GM12878 (cell line): ENCODE measurements at regions not wholly inside any gene's neighbourhood (a gene's known extent, or its start where the extent isn't known, plus 50 kb on each side); places are given as distances from the start of the nearest gene placed in this dataset.

ENCODE experiments used
- NR2C2 ChIP-seq: IDR thresholded peaks from 2 replicates; pipeline ENCODE4 v1.6.1; 2011; ENCODE audit warnings: borderline replicate concordance, low read depth; ENCODE audit not compliant: control insufficient read depth, insufficient read length
- SIX5 ChIP-seq: IDR thresholded peaks from 2 replicates; pipeline ENCODE4 v1.6.1; 2011; ENCODE audit warnings: mild to moderate bottlenecking, low read depth, low read length, moderate library complexity; ENCODE audit not compliant: severe bottlenecking
- TF ChIP-seq, protein P1 (sequence below), 3 experiments: IDR thresholded peaks in 2 of 3; conservative IDR thresholded peaks in 1 of 3; 2 replicates each; pipeline ENCODE4 v1.5.1; 2011; ENCODE audit warnings: low read depth in 3 of 3, low read length in 3 of 3, mild to moderate bottlenecking in 3 of 3, control low read depth in 2 of 3, moderate library complexity in 2 of 3, inconsistent platforms in 1 of 3, mixed read lengths in 1 of 3; ENCODE audit not compliant: control insufficient read depth in 2 of 3, insufficient read depth in 1 of 3; ENCODE audit errors: extremely low read depth in 1 of 3

DNA sequence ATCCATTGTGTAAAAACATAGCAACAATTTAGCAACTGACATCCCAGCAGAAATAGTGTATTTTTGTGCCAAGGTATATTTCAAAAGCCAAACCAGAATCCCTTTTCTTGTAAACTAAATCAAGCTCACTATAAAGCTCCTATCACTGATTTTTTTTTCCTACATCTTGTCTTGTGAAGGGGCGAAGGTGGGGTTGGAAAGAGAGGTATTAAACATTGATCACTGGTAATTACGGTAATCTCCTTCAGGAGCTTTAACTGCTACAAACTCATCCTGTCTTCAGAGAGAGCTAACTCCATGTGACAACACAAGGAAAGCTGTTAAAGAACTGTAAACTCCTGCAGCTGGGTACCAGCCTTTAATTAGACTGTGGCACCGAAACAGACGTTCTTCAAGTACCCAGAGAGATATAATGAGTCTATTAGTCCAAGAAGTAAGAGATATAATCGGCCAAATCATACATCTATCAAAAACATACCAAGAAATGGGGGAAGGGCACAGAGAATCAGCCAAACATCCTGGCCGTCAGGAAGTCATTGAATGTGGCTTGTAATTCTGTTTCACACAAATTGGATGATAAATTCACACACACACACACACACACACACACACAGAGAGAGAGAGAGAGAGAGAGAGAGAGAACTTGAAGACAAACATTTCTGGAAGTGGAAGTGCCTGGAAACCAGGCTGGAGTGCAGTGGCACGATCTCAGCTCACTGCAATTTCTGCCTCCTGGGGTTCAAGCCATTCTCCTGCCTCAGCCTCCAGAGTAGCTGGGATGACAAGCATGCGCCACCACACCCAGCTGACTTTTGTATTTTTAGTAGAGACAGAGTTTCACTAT lies 111.9 kb upstream of the PPARGC1A start:
- TF ChIP-seq SIX5 (no peak), NR2C2 (no peak)
- TF ChIP-seq, protein P1, sequence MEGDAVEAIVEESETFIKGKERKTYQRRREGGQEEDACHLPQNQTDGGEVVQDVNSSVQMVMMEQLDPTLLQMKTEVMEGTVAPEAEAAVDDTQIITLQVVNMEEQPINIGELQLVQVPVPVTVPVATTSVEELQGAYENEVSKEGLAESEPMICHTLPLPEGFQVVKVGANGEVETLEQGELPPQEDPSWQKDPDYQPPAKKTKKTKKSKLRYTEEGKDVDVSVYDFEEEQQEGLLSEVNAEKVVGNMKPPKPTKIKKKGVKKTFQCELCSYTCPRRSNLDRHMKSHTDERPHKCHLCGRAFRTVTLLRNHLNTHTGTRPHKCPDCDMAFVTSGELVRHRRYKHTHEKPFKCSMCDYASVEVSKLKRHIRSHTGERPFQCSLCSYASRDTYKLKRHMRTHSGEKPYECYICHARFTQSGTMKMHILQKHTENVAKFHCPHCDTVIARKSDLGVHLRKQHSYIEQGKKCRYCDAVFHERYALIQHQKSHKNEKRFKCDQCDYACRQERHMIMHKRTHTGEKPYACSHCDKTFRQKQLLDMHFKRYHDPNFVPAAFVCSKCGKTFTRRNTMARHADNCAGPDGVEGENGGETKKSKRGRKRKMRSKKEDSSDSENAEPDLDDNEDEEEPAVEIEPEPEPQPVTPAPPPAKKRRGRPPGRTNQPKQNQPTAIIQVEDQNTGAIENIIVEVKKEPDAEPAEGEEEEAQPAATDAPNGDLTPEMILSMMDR (IDR thresholded peaks at IDR 0.05 in 2 of 3, conservative IDR thresholded peaks at IDR 0.05 in 1 of 3; ENCODE audit: control insufficient read depth in 2 of 3, extremely low read depth in 1 of 3, insufficient read depth in 1 of 3, low read depth in 3 of 3, low read length in 3 of 3) = no peak
